Suprapubic skin (tissue), 4 donors: ENCODE measurements at regions not wholly inside any gene's neighbourhood (a gene's known extent, or its start where the extent isn't known, plus 50 kb on each side); places are given as distances from the start of the nearest gene placed in this dataset.

ENCODE experiments used
- CTCF ChIP-seq, 2 donors: fragments of 200-600 bp in 1 of 2; fragments of 450-650 bp in 1 of 2; sonication (generic) in 1 of 2; IDR thresholded peaks; one replicate each; pipeline ENCODE4 v1.5.1; 2016 to 2019; ENCODE audit warnings: antibody characterized with exemption in 2 of 2, mild to moderate bottlenecking in 1 of 2, moderate library complexity in 1 of 2
- EP300 ChIP-seq: sonication (generic); formaldehyde crosslinking; IDR thresholded peaks from one replicate; pipeline ENCODE4 v1.6.1; 2017; ENCODE audit warnings: antibody characterized with exemption
- POLR2A ChIP-seq, 2 donors: fragments of 450-650 bp; IDR thresholded peaks; one replicate each; pipeline ENCODE4 v1.6.1; 2017; ENCODE audit warnings: antibody characterized with exemption in 2 of 2, mild to moderate bottlenecking in 2 of 2, moderate library complexity in 2 of 2
- POLR2AphosphoS5 ChIP-seq, 3 donors: sonication (generic); formaldehyde crosslinking; IDR thresholded peaks; one replicate each; pipeline ENCODE4 v1.6.1; 2017; ENCODE audit warnings: antibody characterized with exemption in 3 of 3

GRCh38 chr3:187852842-187853730, 107.8 kb upstream of the BCL6 start:
- TF ChIP-seq CTCF (IDR thresholded peaks at IDR 0.05) (no peak), POLR2AphosphoS5 (IDR thresholded peaks at IDR 0.05) (no peak), POLR2A (IDR thresholded peaks at IDR 0.05) (no peak), EP300 (no peak)
